ENCODE measurements at regions not wholly inside any gene's neighbourhood (a gene's known extent, or its start where the extent isn't known, plus 50 kb on each side); places are given as distances from the start of the nearest gene placed in this dataset.

- TF ChIP-seq, protein P1, sequence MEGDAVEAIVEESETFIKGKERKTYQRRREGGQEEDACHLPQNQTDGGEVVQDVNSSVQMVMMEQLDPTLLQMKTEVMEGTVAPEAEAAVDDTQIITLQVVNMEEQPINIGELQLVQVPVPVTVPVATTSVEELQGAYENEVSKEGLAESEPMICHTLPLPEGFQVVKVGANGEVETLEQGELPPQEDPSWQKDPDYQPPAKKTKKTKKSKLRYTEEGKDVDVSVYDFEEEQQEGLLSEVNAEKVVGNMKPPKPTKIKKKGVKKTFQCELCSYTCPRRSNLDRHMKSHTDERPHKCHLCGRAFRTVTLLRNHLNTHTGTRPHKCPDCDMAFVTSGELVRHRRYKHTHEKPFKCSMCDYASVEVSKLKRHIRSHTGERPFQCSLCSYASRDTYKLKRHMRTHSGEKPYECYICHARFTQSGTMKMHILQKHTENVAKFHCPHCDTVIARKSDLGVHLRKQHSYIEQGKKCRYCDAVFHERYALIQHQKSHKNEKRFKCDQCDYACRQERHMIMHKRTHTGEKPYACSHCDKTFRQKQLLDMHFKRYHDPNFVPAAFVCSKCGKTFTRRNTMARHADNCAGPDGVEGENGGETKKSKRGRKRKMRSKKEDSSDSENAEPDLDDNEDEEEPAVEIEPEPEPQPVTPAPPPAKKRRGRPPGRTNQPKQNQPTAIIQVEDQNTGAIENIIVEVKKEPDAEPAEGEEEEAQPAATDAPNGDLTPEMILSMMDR (IDR thresholded peaks at IDR 0.05): no peak
- no peak for TF ChIP-seq POLR2A (IDR thresholded peaks at IDR 0.05)
These were observed 71.6 kb upstream of the CLMN start for GRCh38 chr14:95391331-95391730.

Data from lower leg skin (tissue), 3 donors.